Karpas-422 (cell line): ENCODE measurements at regions not wholly inside any gene's neighbourhood (a gene's known extent, or its start where the extent isn't known, plus 50 kb on each side); places are given as distances from the start of the nearest gene placed in this dataset.

Experiments used
- DNase-seq: peaks from one replicate; pipeline ENCODE4 v3.0.0-alpha.2; 2015
- H2AFZ ChIP-seq: fragments of 200-600 bp; sonication (generic); 2 replicates; pipeline ENCODE4 v1.6.1; 2014; ENCODE audit warnings: antibody characterized with exemption, low read length, mixed read lengths
- H3K27ac ChIP-seq: fragments of 200-600 bp; sonication (generic); 2 replicates; pipeline ENCODE4 v1.5.1; 2014; ENCODE audit warnings: mild to moderate bottlenecking, low read length, moderate library complexity
- H3K27me3 ChIP-seq: fragments of 200-600 bp; sonication (generic); 2 replicates; pipeline ENCODE4 v1.6.1; 2014; ENCODE audit warnings: low read length, mixed read lengths
- H3K36me3 ChIP-seq: fragments of 200-600 bp; sonication (generic); 2 replicates; pipeline ENCODE4 v1.6.1; 2014; ENCODE audit warnings: low read length, mixed read lengths; ENCODE audit not compliant: insufficient read depth
- H3K4me1 ChIP-seq: fragments of 200-600 bp; sonication (generic); 2 replicates; pipeline ENCODE4 v1.6.1; 2014; ENCODE audit warnings: mild to moderate bottlenecking, low read length, mixed read lengths
- H3K4me2 ChIP-seq: fragments of 200-600 bp; sonication (generic); 2 replicates; pipeline ENCODE4 v1.6.1; 2014; ENCODE audit warnings: low read length, low read depth, mild to moderate bottlenecking; ENCODE audit not compliant: poor library complexity, severe bottlenecking
- H3K4me3 ChIP-seq: fragments of 200-600 bp; sonication (generic); 2 replicates; pipeline ENCODE4 v1.5.1; 2014; ENCODE audit warnings: mild to moderate bottlenecking, antibody characterized with exemption, low read length, mixed read lengths
- H3K79me2 ChIP-seq: fragments of 200-600 bp; sonication (generic); 2 replicates; pipeline ENCODE4 v1.6.1; 2014; ENCODE audit warnings: mild to moderate bottlenecking, low read length, mixed read lengths
- H3K9ac ChIP-seq: fragments of 200-600 bp; sonication (generic); 2 replicates; pipeline ENCODE4 v1.6.0; 2014; ENCODE audit warnings: low read length
- H3K9me2 ChIP-seq: fragments of 200-600 bp; sonication (generic), shearing (Covaris generic); replicated peaks from 2 replicates; pipeline ENCODE4 v1.6.0; 2014; ENCODE audit warnings: mild to moderate bottlenecking, low read length, moderate library complexity; ENCODE audit not compliant: insufficient read depth
- H3K9me3 ChIP-seq: fragments of 300-700, 200-600 bp; sonication (generic); 2 replicates; pipeline ENCODE4 v1.6.1; 2014; ENCODE audit warnings: low read length, mixed read lengths
- H4K20me1 ChIP-seq: fragments of 200-600 bp; sonication (generic); 2 replicates; pipeline ENCODE4 v1.6.1; 2014; ENCODE audit warnings: mild to moderate bottlenecking, antibody characterized with exemption, low read length, low read depth; ENCODE audit not compliant: insufficient read depth

GRCh38 chr5:165134155-165134554, 1628.7 kb downstream of the MAT2B start:
- H3K9ac ChIP-seq = no peak overlapping the region
- H4K20me1 ChIP-seq = no peaks in the 10 kb centered on the region
- no peak overlapping the region for H3K27ac ChIP-seq
- H3K9me3 ChIP-seq = peaks cover 26% of the 10 kb centered on the region
- H3K4me1 ChIP-seq = no peaks in the 10 kb centered on the region
- H3K27me3 ChIP-seq = no peaks in the 10 kb centered on the region
- H2AFZ ChIP-seq = no peak overlapping the region
- H3K36me3 ChIP-seq = no peaks in the 10 kb centered on the region
- H3K9me2 ChIP-seq = no peaks in the 10 kb centered on the region
- no peak overlapping the region for H3K4me3 ChIP-seq
- H3K79me2 ChIP-seq = no peaks in the 10 kb centered on the region
- no peak overlapping the region for H3K4me2 ChIP-seq
- no peak for DNase-seq

GRCh38 chr5:165135565-165135964, 1630.1 kb downstream of the MAT2B start:
- Histone ChIP-seq H3K9me2 (no peaks in the 10 kb centered on the region), H3K79me2 (no peaks in the 10 kb centered on the region), H3K4me1 (no peaks in the 10 kb centered on the region), H3K27ac (no peak overlapping the region), H3K4me3 (no peak overlapping the region), H2AFZ (no peak overlapping the region), H4K20me1 (no peaks in the 10 kb centered on the region), H3K36me3 (no peaks in the 10 kb centered on the region), H3K9me3 (peaks cover 27% of the 10 kb centered on the region), H3K27me3 (no peaks in the 10 kb centered on the region), H3K9ac (no peak overlapping the region), H3K4me2 (no peak overlapping the region)
- DNase-seq = no peak

GRCh38 chr5:165137701-165138100, 1632.3 kb downstream of the MAT2B start:
- H3K4me3 ChIP-seq = no peak overlapping the region
- H3K9ac ChIP-seq = no peak overlapping the region
- H3K36me3 ChIP-seq = no peaks in the 10 kb centered on the region
- H3K9me3 ChIP-seq = peaks cover 39% of the 10 kb centered on the region
- no peaks in the 10 kb centered on the region for H3K79me2 ChIP-seq
- no peaks in the 10 kb centered on the region for H4K20me1 ChIP-seq
- H2AFZ ChIP-seq = no peak overlapping the region
- DNase-seq = no peak
- H3K9me2 ChIP-seq = no peaks in the 10 kb centered on the region
- H3K4me2 ChIP-seq = no peak overlapping the region
- H3K27ac ChIP-seq = no peak overlapping the region
- no peaks in the 10 kb centered on the region for H3K4me1 ChIP-seq
- no peaks in the 10 kb centered on the region for H3K27me3 ChIP-seq

GRCh38 chr5:165138236-165138635, 1632.8 kb downstream of the MAT2B start:
- no peaks in the 10 kb centered on the region for H3K27me3 ChIP-seq
- no peak overlapping the region for H3K9ac ChIP-seq
- no peaks in the 10 kb centered on the region for H3K79me2 ChIP-seq
- no peak overlapping the region for H3K4me3 ChIP-seq
- H3K36me3 ChIP-seq = no peaks in the 10 kb centered on the region
- peaks cover 38% of the 10 kb centered on the region for H3K9me3 ChIP-seq
- H3K4me2 ChIP-seq = no peak overlapping the region
- H2AFZ ChIP-seq = no peak overlapping the region
- no peaks in the 10 kb centered on the region for H3K4me1 ChIP-seq
- no peak overlapping the region for H3K27ac ChIP-seq
- DNase-seq = no peak
- H3K9me2 ChIP-seq = no peaks in the 10 kb centered on the region
- no peaks in the 10 kb centered on the region for H4K20me1 ChIP-seq

DNA sequence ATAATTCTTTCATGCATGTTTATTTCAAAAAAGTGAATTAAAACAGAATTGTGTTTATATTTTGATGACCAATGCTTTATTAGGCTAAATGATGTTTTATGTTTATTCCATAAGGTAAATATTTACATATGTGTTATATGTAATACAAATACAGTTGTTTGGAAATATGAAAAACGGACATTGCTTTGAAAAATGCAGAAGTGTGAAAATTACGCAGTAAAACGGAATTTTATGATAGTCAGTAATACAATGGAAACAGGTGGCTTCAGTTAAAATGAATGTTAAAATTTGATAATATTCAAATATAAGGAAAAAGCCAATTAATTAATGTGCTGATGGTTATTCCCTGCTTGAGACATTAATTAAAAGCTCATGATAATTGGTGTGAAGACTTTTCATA, 1633.8 kb downstream of the MAT2B start:
- H4K20me1 ChIP-seq = no peaks in the 10 kb centered on the region
- no peaks in the 10 kb centered on the region for H3K79me2 ChIP-seq
- no peak overlapping the region for H2AFZ ChIP-seq
- H3K4me1 ChIP-seq = no peaks in the 10 kb centered on the region
- peaks cover 31% of the 10 kb centered on the region for H3K9me3 ChIP-seq
- no peaks in the 10 kb centered on the region for H3K36me3 ChIP-seq
- DNase-seq = no peak
- no peak overlapping the region for H3K4me3 ChIP-seq
- H3K9me2 ChIP-seq = no peaks in the 10 kb centered on the region
- no peak overlapping the region for H3K27ac ChIP-seq
- H3K4me2 ChIP-seq = no peak overlapping the region
- no peaks in the 10 kb centered on the region for H3K27me3 ChIP-seq
- H3K9ac ChIP-seq = no peak overlapping the region

DNA sequence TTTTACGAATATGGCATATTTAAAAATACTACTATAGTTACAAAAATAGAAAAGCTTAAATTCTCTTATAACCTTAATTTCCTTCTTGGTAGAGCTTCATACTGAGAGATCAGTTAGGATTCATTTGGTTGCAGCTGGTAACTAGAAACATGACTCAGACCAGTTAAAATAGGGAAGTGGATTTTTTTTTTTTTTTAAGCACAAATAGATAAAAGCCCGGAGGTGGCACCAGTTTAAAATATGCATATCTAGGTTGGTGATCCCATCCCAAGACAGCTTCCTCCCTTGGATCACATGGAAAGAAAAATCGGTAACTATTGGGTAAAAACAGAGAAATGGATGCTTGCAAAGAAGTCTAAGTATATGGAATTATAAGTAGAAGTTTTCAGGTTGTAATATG, 1634.3 kb downstream of the MAT2B start:
- Histone ChIP-seq H3K27me3 (no peaks in the 10 kb centered on the region), H3K36me3 (no peaks in the 10 kb centered on the region), H4K20me1 (no peaks in the 10 kb centered on the region), H3K4me3 (no peak overlapping the region), H2AFZ (no peak overlapping the region), H3K79me2 (no peaks in the 10 kb centered on the region), H3K9me2 (no peaks in the 10 kb centered on the region), H3K9ac (no peak overlapping the region), H3K4me1 (no peaks in the 10 kb centered on the region), H3K27ac (no peak overlapping the region), H3K9me3 (peaks cover 31% of the 10 kb centered on the region), H3K4me2 (no peak overlapping the region)
- DNase-seq = no peak

GRCh38 chr5:165143741-165144140, 1638.3 kb downstream of the MAT2B start:
- peaks cover 22% of the 10 kb centered on the region for H3K9me3 ChIP-seq
- H4K20me1 ChIP-seq = no peaks in the 10 kb centered on the region
- H2AFZ ChIP-seq = no peak overlapping the region
- H3K4me1 ChIP-seq = no peaks in the 10 kb centered on the region
- no peaks in the 10 kb centered on the region for H3K27me3 ChIP-seq
- no peak overlapping the region for H3K4me2 ChIP-seq
- no peak overlapping the region for H3K9ac ChIP-seq
- no peaks in the 10 kb centered on the region for H3K36me3 ChIP-seq
- no peak overlapping the region for H3K4me3 ChIP-seq
- H3K27ac ChIP-seq = no peak overlapping the region
- no peak for DNase-seq
- no peaks in the 10 kb centered on the region for H3K9me2 ChIP-seq
- H3K79me2 ChIP-seq = no peaks in the 10 kb centered on the region

DNA sequence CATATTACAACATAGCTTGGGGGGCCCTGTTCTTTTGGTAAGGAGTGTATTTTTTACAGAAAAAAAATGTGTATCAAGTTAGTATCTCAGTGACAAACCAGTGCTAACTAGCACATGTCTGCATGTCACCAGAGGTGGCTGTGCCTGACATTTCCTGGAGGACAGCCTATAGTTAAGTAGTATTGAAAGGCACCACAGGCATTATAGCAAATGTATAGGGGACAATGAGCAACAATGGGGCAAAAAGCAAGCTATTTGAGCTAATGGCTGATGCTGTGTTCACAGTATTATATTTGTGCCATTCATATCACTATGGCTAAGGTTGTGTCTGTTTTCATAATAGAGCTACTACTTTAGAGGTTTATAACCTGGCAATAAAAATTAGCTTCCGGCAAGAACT, 1644.0 kb downstream of the MAT2B start:
- DNase-seq = no peak
- no peaks in the 10 kb centered on the region for H4K20me1 ChIP-seq
- H3K36me3 ChIP-seq = no peaks in the 10 kb centered on the region
- peaks cover 21% of the 10 kb centered on the region for H3K9me3 ChIP-seq
- H3K27me3 ChIP-seq = no peaks in the 10 kb centered on the region
- no peaks in the 10 kb centered on the region for H3K4me1 ChIP-seq
- H3K4me2 ChIP-seq = no peak overlapping the region
- H3K9me2 ChIP-seq = no peaks in the 10 kb centered on the region
- no peak overlapping the region for H3K4me3 ChIP-seq
- no peaks in the 10 kb centered on the region for H3K79me2 ChIP-seq
- H3K27ac ChIP-seq = no peak overlapping the region
- no peak overlapping the region for H2AFZ ChIP-seq
- H3K9ac ChIP-seq = no peak overlapping the region

- DNase-seq = no peak
- Histone ChIP-seq H3K4me1 (no peaks in the 10 kb centered on the region), H3K36me3 (no peaks in the 10 kb centered on the region), H3K79me2 (no peaks in the 10 kb centered on the region), H3K4me3 (no peak overlapping the region), H3K9me2 (no peaks in the 10 kb centered on the region), H3K4me2 (no peak overlapping the region), H3K9ac (no peak overlapping the region), H3K9me3 (peaks cover 28% of the 10 kb centered on the region), H3K27me3 (no peaks in the 10 kb centered on the region), H2AFZ (no peak overlapping the region), H4K20me1 (no peaks in the 10 kb centered on the region), H3K27ac (no peak overlapping the region)
These were observed 1646.6 kb downstream of the MAT2B start for GRCh38 chr5:165152058-165152457.
